ENCODE measurements at regions not wholly inside any gene's neighbourhood (a gene's known extent, or its start where the extent isn't known, plus 50 kb on each side); places are given as distances from the start of the nearest gene placed in this dataset.

GRCh38 chr2:183227176-183227575 is 102.9 kb downstream of the NUP35 start:
- no peaks in the 10 kb centered on the region for H3K4me1 ChIP-seq (ENCODE audit: insufficient read depth, poor library complexity, severe bottlenecking)
- no peak for DNase-seq (ENCODE audit: low spot score)
- no peak for ATAC-seq (ENCODE audit: low read depth)

GRCh38 chr2:183229386-183229785 is 105.1 kb downstream of the NUP35 start:
- H3K36me3 ChIP-seq (ENCODE audit: low read depth), result no peaks in the 10 kb centered on the region
- TF ChIP-seq CTCF (IDR thresholded peaks at IDR 0.05; ENCODE audit: poor library complexity, severe bottlenecking), result no peak
- DNase-seq (ENCODE audit: low spot score) (no peak), ATAC-seq (ENCODE audit: low read depth) (no peak)
- H3K9me3 ChIP-seq (ENCODE audit: severe bottlenecking), result no peaks in the 10 kb centered on the region
- H3K27me3 ChIP-seq (ENCODE audit: insufficient read depth, poor library complexity, severe bottlenecking), result no peaks in the 10 kb centered on the region
- H3K4me3 ChIP-seq (ENCODE audit: severe bottlenecking), result no peak overlapping the region
- no peaks in the 10 kb centered on the region for H3K4me1 ChIP-seq (ENCODE audit: insufficient read depth, poor library complexity, severe bottlenecking)
- H3K27ac ChIP-seq (ENCODE audit: poor library complexity, severe bottlenecking), result no peak overlapping the region

More at GRCh38 chr2:183227176-183227575, 102.9 kb downstream of the NUP35 start:
- H3K9me3 ChIP-seq (ENCODE audit: severe bottlenecking), result no peaks in the 10 kb centered on the region
- H3K27ac ChIP-seq (ENCODE audit: poor library complexity, severe bottlenecking), result no peak overlapping the region
- no peaks in the 10 kb centered on the region for H3K36me3 ChIP-seq (ENCODE audit: low read depth)
- no peaks in the 10 kb centered on the region for H3K27me3 ChIP-seq (ENCODE audit: insufficient read depth, poor library complexity, severe bottlenecking)
- TF ChIP-seq CTCF (IDR thresholded peaks at IDR 0.05; ENCODE audit: poor library complexity, severe bottlenecking), result no peak
- no peak overlapping the region for H3K4me3 ChIP-seq (ENCODE audit: severe bottlenecking)

GRCh38 chr2:183232161-183232865 is 108.1 kb downstream of the NUP35 start:
- no peak overlapping the region for H3K27ac ChIP-seq (ENCODE audit: poor library complexity, severe bottlenecking)
- no peak for TF ChIP-seq CTCF (IDR thresholded peaks at IDR 0.05; ENCODE audit: poor library complexity, severe bottlenecking)
- H3K4me3 ChIP-seq (ENCODE audit: severe bottlenecking), result no peak overlapping the region
- H3K4me1 ChIP-seq (ENCODE audit: insufficient read depth, poor library complexity, severe bottlenecking), result no peaks in the 10 kb centered on the region
- no peaks in the 10 kb centered on the region for H3K36me3 ChIP-seq (ENCODE audit: low read depth)
- DNase-seq (ENCODE audit: low spot score) (no peak), ATAC-seq (ENCODE audit: low read depth) (no peak)
- H3K9me3 ChIP-seq (ENCODE audit: severe bottlenecking), result no peaks in the 10 kb centered on the region
- H3K27me3 ChIP-seq (ENCODE audit: insufficient read depth, poor library complexity, severe bottlenecking), result no peaks in the 10 kb centered on the region

- H3K36me3 ChIP-seq (ENCODE audit: low read depth), result no peaks in the 10 kb centered on the region
- ATAC-seq (ENCODE audit: low read depth) (peak; percentile 21; the same call in 1 of the 3 replicates), DNase-seq (ENCODE audit: low spot score) (no peak)
- TF ChIP-seq CTCF (IDR thresholded peaks at IDR 0.05; ENCODE audit: poor library complexity, severe bottlenecking), result no peak
- no peak overlapping the region for H3K4me3 ChIP-seq (ENCODE audit: severe bottlenecking)
- no peaks in the 10 kb centered on the region for H3K9me3 ChIP-seq (ENCODE audit: severe bottlenecking)
- H3K4me1 ChIP-seq (ENCODE audit: insufficient read depth, poor library complexity, severe bottlenecking), result peaks cover 3% of the 10 kb centered on the region
- H3K27me3 ChIP-seq (ENCODE audit: insufficient read depth, poor library complexity, severe bottlenecking), result no peaks in the 10 kb centered on the region
- H3K27ac ChIP-seq (ENCODE audit: poor library complexity, severe bottlenecking), result no peak overlapping the region
Observed at GRCh38 chr2:183242937-183243336, 118.7 kb downstream of the NUP35 start.

GRCh38 chr2:183243758-183244157 is 119.5 kb downstream of the NUP35 start:
- no peaks in the 10 kb centered on the region for H3K36me3 ChIP-seq (ENCODE audit: low read depth)
- no peak overlapping the region for H3K27ac ChIP-seq (ENCODE audit: poor library complexity, severe bottlenecking)
- H3K27me3 ChIP-seq (ENCODE audit: insufficient read depth, poor library complexity, severe bottlenecking), result no peaks in the 10 kb centered on the region
- no peaks in the 10 kb centered on the region for H3K9me3 ChIP-seq (ENCODE audit: severe bottlenecking)
- DNase-seq (ENCODE audit: low spot score) (no peak), ATAC-seq (ENCODE audit: low read depth) (peak; percentile 58; the same call in 1 of the 3 replicates)
- H3K4me1 ChIP-seq (ENCODE audit: insufficient read depth, poor library complexity, severe bottlenecking), result peaks cover 3% of the 10 kb centered on the region
- TF ChIP-seq CTCF (IDR thresholded peaks at IDR 0.05; ENCODE audit: poor library complexity, severe bottlenecking), result no peak
- H3K4me3 ChIP-seq (ENCODE audit: severe bottlenecking), result no peak overlapping the region
